ENCODE measurements at regions not wholly inside any gene's neighbourhood (a gene's known extent, or its start where the extent isn't known, plus 50 kb on each side); places are given as distances from the start of the nearest gene placed in this dataset.

- no peak for DNase-seq
Measured at GRCh38 chr20:50314678-50315335, 124.2 kb downstream of the CEBPB start.

GRCh38 chr20:50315586-50316551 is 125.2 kb downstream of the CEBPB start:
- DNase-seq, result no peak

GRCh38 chr20:50317116-50317515 is 126.5 kb downstream of the CEBPB start:
- DNase-seq, result no peak

GRCh38 chr20:50317609-50318008 is 127.0 kb downstream of the CEBPB start:
- no peak for DNase-seq

GRCh38 chr20:50318710-50319109 is 128.1 kb downstream of the CEBPB start:
- no peak for DNase-seq

GRCh38 chr20:50320005-50320900 is 129.6 kb downstream of the CEBPB start:
- no peak for DNase-seq

GRCh38 chr20:50320901-50321796 is 130.5 kb downstream of the CEBPB start:
- peak; percentile 57 for DNase-seq

- no peak for DNase-seq
Measured at GRCh38 chr20:50321797-50322480, 131.3 kb downstream of the CEBPB start.

GRCh38 chr20:50322703-50323131 is 132.1 kb downstream of the CEBPB start:
- DNase-seq, result no peak

GRCh38 chr20:50323209-50323608 is 132.6 kb downstream of the CEBPB start:
- DNase-seq, result no peak

GRCh38 chr20:50323777-50324775 is 133.4 kb downstream of the CEBPB start:
- DNase-seq, result no peak

GRCh38 chr20:50325215-50325614 is 134.6 kb downstream of the CEBPB start:
- no peak for DNase-seq

GRCh38 chr20:50325651-50326050 is 135.0 kb downstream of the CEBPB start:
- DNase-seq, result no peak

GRCh38 chr20:50327666-50328065 is 137.0 kb downstream of the CEBPB start:
- DNase-seq, result no peak

GRCh38 chr20:50328222-50328979 is 137.8 kb downstream of the CEBPB start:
- no peak for DNase-seq

- DNase-seq, result no peak
Measured at GRCh38 chr20:50328996-50329898, 138.6 kb downstream of the CEBPB start.

- DNase-seq, result no peak
Measured at GRCh38 chr20:50329981-50330503, 139.4 kb downstream of the CEBPB start.

Measured in amniotic stem cell (primary cell).